Non-pigmented ciliary epithelial cell (primary cell): ENCODE measurements at regions not wholly inside any gene's neighbourhood (a gene's known extent, or its start where the extent isn't known, plus 50 kb on each side); places are given as distances from the start of the nearest gene placed in this dataset.
"Not testable (repeated sequence)": the region's sequence is repeated elsewhere in the genome, so short reads cannot be mapped to it uniquely, and the experiment has no call there.

Source experiments
- DNase-seq: peaks from one replicate; pipeline ENCODE4 v3.0.0-alpha.2; 2010; ENCODE audit warnings: low read depth

DNA sequence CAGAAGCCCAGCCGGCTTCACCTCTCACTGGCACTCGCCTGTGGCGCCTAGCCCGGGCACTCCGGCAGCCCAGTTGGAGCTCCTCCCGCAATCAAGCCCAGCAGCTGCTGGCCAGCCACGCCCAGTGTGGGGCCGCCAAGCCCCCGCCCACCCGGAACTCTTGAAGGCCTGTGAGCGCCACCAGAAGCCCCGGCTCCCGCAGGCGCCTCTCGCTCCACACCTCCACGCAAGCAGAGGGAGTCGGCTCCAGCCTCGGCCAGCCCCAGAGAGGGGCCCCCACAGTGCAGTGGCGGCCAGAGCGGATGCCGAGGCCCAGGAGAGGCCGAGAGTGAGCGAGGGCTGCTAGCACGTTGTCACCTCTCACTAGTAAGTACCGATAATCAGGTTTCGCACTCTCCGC lies 240.7 kb downstream of the TFEC start:
- DNase-seq = no peak

- not testable (repeated sequence) for DNase-seq
Observed at GRCh38 chr7:115789473-115789872, 241.1 kb downstream of the TFEC start.

- no peak for DNase-seq
Observed at GRCh38 chr7:115782696-115783490, 247.7 kb downstream of the TFEC start.

DNA sequence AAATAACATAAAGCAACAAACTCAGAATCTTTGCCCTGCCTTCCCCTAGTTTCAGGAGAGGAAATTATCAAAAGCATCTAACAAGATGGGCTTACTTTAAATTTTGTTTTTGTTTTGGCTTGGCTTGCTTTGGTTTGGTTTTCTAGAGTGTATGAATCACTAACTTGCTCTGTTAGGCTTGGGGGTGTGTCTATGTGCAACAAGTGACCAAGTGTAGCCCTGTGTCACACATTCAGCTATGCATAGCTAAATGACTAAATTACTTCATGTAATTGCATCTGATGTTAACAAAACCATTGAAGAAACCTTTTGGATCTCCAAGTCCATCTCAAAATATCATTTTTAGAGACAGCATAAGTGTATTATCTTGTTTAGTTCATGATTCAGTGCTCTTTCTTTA lies 251.0 kb downstream of the TFEC start:
- DNase-seq = no peak

DNA sequence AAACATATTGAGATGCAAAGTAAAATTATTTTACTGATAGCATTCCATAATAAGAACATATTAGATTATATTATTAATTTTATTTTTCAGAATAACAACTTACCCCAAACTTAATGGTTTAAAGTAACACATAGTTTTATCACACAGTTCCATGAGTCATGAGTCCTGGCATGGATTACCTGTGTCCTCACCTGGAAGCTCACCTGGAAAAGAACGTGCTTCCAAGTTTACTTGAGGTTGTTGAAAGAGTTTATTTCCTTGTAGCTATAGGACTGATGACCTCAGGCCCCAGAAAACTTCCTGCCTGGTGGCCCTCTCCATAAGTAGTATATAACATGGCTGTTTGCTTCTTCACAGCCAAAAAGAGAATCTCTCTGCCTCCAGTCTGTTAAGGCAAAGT lies 254.6 kb downstream of the TFEC start:
- no peak for DNase-seq

- DNase-seq = no peak
Observed at GRCh38 chr7:115763347-115763746, 267.2 kb downstream of the TFEC start.

DNA sequence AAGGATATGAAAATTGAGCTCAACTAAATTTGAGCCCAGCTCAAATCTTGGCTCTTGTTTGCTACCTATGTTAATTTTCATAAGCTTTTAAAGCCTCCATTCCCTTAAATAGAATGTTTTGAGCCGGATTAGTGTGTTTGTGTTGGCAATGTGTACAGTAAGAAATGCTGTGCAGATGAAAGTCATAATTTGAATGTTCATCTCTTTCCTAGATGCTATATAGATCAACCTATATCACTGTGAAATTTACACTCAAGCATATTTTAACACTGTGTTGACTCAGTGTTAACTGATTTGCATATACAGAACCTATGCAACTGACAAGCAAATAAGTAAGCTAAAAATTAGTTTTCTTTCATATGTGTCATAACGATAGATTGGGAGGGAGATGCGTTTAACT lies 272.5 kb downstream of the TFEC start:
- DNase-seq = no peak

DNA sequence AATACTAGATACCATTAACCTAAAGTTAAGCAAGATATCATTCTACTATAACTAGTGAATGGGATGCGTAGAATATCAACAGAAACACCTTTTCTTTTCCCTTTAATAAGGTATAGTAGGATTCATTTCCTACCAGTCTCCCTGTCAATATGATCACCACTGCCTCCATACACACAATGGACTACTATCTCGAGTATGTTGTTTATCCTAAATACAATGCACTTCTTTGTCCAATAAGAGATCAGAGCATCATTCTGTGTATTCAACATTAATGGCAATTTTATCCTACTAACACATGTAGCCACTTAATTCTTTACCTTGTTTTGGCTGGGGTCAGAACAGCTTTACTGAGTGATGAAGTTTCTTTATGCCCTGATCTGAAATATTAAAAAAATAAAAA lies 276.3 kb downstream of the TFEC start:
- DNase-seq = no peak

- DNase-seq = no peak
Observed at GRCh38 chr7:115749924-115750323, 280.6 kb downstream of the TFEC start.

DNA sequence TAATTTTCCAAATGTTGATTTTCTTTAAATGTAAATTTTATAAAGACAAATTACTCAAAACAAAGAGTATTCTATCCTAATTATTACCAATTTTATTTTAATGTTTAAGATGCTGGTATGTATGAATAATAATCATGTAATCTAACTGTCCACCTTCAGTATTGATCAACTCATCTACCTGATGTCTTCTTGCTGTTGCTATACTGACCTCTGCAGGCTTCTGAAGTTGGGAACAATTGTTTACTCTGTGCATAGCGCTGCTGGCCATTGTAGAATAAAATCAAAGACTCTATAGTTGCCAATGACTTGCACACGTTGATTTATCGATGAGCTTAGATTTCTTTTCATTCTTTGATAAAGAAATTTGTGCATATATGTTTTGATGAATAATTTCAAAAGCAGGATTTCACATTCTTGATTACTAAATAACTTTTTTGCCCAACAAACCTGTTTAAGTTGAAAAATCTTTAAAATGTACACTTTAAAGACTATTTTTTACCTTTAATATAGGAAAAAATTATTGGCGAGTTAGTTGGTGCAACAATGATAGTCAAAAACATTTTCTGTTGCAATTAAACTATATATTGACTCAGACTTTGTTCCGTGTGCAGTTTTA lies 282.3 kb downstream of the TFEC start:
- DNase-seq = no peak

DNA sequence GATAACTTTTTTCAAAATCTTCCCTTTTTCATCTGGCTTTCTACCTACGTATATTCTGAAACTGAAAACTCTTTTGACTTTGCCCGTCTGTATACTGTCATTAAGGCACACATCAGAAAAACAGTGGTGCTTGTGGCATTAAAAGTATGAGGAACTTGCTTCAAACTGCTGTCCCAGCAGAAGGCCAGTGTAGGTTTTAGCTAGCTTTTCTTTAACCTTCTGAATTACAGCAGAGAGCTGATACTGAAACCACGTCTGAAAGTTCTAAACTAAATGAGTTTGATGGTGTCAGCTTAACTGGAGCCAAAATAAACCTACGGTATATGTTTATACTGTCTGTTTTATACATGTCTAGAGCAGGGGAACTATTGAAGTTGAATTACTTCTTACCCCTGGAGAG lies 283.4 kb downstream of the TFEC start:
- no peak for DNase-seq

DNA sequence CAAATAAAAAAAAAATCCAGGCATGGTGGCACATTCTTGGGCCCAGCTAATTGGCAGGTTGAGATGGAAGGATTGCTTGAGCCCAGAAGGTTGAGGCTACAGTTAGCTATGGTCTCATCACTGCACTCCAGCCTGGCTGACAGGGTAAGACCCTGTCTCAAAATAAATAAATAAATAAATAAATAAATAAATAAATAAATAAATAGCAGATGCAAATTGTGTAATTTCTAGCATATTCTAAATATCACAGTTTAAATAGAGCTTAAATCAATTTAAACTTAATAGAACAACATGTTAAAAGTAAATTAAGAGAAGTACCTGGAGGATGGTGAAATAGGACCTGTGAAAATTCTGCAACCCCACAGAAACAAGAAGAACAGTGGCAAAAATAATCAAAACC lies 290.5 kb downstream of the TFEC start:
- no peak for DNase-seq

- no peak for DNase-seq
Observed at GRCh38 chr7:115734641-115735040, 295.9 kb downstream of the TFEC start.

- no peak for DNase-seq
Observed at GRCh38 chr7:115731796-115732471, 298.6 kb downstream of the TFEC start.

- DNase-seq = no peak
Observed at GRCh38 chr7:115728518-115728917, 302.0 kb downstream of the TFEC start.

DNA sequence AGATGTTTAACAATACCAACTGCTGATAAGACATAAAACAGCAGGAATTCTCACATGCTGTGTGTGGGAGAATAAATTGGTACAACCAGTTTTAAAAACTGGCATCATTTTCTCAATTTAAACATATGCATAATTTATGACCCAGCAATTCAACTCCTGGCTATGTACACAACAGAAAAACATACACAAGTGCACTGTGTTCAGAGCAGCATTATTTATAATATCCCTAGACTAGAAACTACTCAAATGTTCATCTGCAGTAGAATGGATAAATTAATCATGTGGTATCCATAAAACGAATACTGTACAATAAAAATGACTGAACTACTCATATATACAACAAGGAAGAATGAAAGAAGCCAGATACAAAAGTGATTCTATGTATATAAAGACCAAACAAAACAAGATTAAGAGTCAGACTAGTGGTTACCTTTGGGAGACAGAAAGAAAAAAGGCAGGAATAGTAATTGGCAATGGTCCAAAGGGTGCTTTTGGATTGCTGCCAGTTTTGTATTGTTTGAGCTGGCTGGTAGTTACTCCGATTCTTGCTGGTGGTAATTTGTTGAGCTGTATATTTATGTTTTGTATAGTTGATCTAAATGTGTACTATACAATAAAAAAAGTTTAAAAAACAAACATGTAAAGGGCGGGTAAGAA lies 306.0 kb downstream of the TFEC start:
- no peak for DNase-seq

DNA sequence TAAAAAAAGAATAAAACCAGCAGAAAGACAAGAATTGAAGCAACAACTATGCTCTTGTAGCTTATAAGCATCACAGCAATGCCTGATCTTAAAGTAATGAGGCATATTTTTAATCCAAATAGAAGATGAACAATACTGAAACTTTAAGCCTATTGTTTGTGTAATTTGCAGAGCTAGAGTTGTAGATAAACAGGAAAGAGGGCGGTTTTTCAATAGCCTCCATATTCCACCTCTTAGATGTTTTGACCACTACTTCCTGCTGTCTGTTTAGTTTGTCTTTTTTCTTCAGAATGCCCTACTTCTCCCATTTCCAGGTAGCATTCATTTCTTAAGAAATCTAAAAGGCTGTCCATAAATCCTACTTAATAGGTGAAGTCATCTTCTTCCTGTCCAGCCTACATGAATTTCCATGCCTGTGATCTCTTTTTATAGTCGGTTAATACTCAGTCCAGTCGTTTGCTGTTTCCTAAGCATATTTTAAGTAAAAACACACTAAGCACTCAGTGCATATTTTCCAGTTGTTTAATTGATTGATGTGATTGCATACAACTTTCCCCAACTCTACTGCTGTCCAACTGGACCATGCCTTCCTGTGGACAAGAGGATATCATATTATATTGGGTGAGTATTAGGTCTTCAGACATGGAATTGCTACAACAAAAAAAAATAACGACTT lies 308.1 kb downstream of the TFEC start:
- no peak for DNase-seq

DNA sequence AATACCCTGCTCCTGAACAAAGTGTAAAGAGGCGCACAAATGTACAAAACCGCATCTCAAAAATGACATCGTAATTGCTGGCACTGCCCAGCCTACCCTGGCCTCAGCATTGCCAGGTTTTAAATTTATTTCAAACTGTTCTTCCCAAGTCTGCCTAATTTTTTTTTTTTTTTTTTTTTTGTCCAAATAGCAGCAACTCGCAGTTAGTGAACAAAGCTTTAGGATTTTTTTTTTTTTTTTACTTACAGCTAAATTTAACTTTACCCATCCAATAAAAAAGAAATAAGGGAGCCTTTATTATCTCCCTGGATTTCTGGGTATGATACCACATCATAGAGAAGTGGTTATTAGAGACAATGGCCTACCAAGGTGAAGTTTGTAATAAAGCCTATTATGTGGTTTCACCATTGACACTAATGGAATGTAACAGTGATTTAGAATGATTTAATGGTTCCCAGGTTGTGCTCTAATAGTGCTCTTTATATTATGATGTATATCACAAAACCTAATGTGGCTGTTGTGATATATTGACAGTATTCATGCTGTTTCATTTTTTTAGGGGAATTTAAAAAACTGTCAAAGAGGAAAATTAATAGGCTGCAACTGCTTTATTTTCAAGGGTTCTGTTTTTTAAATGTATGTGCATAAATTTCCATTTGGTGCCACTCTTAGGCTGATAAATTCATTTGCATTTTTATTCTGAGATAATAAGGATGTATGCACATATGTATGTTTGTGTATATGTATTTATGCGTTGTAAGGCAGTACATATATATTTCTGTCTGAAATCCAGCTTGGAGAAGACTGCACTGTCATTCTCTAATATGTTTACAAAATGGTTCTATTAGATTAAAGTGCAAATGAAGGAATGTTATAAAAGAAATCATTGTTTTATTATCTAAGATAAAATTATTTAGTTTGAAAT lies 309.0 kb downstream of the TFEC start:
- DNase-seq = no peak

GRCh38 chr7:115719963-115720362 lies 310.6 kb downstream of the TFEC start:
- no peak for DNase-seq

DNA sequence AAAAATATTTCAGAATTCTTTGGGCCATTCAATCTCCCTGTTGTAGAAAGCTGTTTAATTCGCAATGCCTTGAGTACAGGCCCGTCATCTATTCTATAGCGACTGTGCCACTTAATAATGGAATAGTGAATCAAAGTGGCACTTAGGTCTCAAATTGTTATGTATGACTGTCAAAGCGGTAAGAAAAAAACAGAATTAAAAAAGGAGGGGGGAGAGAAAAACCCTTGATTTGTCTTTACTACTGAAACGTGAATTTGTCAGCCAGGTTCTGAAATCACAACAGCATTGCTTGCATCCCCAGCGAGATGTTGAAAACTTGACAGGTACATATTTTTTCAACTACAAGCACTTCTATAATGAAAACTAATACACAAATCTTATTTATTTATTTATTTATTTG lies 320.9 kb downstream of the TFEC start:
- no peak for DNase-seq

DNA sequence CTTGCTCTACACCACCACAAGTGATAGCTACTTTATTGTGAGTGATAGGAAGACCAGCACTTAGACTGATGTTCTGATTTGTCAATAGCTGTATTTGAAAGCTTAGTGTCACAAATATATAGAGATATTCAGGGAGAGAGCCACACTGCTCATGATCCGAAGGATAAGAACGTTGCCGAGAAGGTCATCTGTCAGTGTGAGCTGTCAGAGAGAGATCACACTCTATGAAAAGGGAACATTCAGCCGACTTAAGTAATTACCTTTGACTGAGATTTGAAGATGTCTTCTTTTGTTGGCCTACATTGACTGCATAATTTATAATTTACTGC lies 322.6 kb downstream of the TFEC start:
- no peak for DNase-seq
